Fibroblast of skin of left biceps (primary cell): ENCODE measurements at regions not wholly inside any gene's neighbourhood (a gene's known extent, or its start where the extent isn't known, plus 50 kb on each side); places are given as distances from the start of the nearest gene placed in this dataset.

Experiments used
- DNase-seq, 2 experiments: peaks; one replicate each; pipeline ENCODE4 v3.0.0-alpha.2; 2013; ENCODE audit warnings: low read depth in 2 of 2

- no peak for DNase-seq
Observed at GRCh38 chr9:134987376-134987775, 69.7 kb upstream of the FCN1 start.

- DNase-seq: no peak
Observed at GRCh38 chr9:134987906-134988700, 70.4 kb upstream of the FCN1 start.

GRCh38 chr9:134988706-134989105 is 71.0 kb upstream of the FCN1 start:
- DNase-seq: no peak

GRCh38 chr9:134989206-134990065 is 71.7 kb upstream of the FCN1 start:
- DNase-seq: no peak

GRCh38 chr9:134991808-134992754 is 74.4 kb upstream of the FCN1 start:
- no peak for DNase-seq

GRCh38 chr9:134992755-134993124 is 75.0 kb upstream of the FCN1 start:
- no peak for DNase-seq

- DNase-seq: no peak
Observed at GRCh38 chr9:134993416-134993815, 75.7 kb upstream of the FCN1 start.

GRCh38 chr9:134993996-134994720 is 76.4 kb upstream of the FCN1 start:
- DNase-seq: no peak

GRCh38 chr9:134994926-134995791 is 77.4 kb upstream of the FCN1 start:
- DNase-seq: no peak

- no peak for DNase-seq
Observed at GRCh38 chr9:134995792-134996120, 78.0 kb upstream of the FCN1 start.

- DNase-seq: no peak
Observed at GRCh38 chr9:134996591-134997530, 79.1 kb upstream of the FCN1 start.

GRCh38 chr9:135000647-135001245 is 83.0 kb upstream of the FCN1 start:
- DNase-seq: no peak

- DNase-seq: no peak
Observed at GRCh38 chr9:135001526-135001925, 83.8 kb upstream of the FCN1 start.

- DNase-seq: no peak
Observed at GRCh38 chr9:135002336-135002735, 84.6 kb upstream of the FCN1 start.

GRCh38 chr9:135002802-135003201 is 84.7 kb upstream of the OLFM1 start:
- no peak for DNase-seq

GRCh38 chr9:135004772-135005171 is 82.7 kb upstream of the OLFM1 start:
- no peak for DNase-seq

- no peak for DNase-seq
Observed at GRCh38 chr9:135006911-135007570, 80.4 kb upstream of the OLFM1 start.

GRCh38 chr9:135007601-135008000 is 79.9 kb upstream of the OLFM1 start:
- no peak for DNase-seq
